ENCODE measurements at regions not wholly inside any gene's neighbourhood (a gene's known extent, or its start where the extent isn't known, plus 50 kb on each side); places are given as distances from the start of the nearest gene placed in this dataset.

DNA sequence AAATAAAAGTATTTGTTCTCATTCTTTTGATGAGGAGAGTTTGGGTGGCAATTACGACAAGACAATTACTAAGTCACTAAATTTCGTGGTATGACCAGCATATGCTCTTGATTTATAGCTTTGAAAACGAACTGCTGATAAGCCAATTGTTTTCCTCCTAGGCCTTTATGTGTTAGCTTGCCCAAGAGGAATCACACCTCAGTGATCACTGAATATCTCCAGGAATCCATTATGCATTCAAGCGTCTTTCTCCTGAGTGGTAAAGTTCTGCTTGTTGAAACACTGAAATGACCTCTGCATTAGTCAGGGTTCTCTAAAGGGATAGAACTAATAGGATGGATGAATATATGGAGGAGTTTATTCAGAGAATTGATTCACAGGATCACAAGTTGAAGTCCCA lies 677.7 kb upstream of the MEF2C start (continued):
- TF ChIP-seq, protein P1, sequence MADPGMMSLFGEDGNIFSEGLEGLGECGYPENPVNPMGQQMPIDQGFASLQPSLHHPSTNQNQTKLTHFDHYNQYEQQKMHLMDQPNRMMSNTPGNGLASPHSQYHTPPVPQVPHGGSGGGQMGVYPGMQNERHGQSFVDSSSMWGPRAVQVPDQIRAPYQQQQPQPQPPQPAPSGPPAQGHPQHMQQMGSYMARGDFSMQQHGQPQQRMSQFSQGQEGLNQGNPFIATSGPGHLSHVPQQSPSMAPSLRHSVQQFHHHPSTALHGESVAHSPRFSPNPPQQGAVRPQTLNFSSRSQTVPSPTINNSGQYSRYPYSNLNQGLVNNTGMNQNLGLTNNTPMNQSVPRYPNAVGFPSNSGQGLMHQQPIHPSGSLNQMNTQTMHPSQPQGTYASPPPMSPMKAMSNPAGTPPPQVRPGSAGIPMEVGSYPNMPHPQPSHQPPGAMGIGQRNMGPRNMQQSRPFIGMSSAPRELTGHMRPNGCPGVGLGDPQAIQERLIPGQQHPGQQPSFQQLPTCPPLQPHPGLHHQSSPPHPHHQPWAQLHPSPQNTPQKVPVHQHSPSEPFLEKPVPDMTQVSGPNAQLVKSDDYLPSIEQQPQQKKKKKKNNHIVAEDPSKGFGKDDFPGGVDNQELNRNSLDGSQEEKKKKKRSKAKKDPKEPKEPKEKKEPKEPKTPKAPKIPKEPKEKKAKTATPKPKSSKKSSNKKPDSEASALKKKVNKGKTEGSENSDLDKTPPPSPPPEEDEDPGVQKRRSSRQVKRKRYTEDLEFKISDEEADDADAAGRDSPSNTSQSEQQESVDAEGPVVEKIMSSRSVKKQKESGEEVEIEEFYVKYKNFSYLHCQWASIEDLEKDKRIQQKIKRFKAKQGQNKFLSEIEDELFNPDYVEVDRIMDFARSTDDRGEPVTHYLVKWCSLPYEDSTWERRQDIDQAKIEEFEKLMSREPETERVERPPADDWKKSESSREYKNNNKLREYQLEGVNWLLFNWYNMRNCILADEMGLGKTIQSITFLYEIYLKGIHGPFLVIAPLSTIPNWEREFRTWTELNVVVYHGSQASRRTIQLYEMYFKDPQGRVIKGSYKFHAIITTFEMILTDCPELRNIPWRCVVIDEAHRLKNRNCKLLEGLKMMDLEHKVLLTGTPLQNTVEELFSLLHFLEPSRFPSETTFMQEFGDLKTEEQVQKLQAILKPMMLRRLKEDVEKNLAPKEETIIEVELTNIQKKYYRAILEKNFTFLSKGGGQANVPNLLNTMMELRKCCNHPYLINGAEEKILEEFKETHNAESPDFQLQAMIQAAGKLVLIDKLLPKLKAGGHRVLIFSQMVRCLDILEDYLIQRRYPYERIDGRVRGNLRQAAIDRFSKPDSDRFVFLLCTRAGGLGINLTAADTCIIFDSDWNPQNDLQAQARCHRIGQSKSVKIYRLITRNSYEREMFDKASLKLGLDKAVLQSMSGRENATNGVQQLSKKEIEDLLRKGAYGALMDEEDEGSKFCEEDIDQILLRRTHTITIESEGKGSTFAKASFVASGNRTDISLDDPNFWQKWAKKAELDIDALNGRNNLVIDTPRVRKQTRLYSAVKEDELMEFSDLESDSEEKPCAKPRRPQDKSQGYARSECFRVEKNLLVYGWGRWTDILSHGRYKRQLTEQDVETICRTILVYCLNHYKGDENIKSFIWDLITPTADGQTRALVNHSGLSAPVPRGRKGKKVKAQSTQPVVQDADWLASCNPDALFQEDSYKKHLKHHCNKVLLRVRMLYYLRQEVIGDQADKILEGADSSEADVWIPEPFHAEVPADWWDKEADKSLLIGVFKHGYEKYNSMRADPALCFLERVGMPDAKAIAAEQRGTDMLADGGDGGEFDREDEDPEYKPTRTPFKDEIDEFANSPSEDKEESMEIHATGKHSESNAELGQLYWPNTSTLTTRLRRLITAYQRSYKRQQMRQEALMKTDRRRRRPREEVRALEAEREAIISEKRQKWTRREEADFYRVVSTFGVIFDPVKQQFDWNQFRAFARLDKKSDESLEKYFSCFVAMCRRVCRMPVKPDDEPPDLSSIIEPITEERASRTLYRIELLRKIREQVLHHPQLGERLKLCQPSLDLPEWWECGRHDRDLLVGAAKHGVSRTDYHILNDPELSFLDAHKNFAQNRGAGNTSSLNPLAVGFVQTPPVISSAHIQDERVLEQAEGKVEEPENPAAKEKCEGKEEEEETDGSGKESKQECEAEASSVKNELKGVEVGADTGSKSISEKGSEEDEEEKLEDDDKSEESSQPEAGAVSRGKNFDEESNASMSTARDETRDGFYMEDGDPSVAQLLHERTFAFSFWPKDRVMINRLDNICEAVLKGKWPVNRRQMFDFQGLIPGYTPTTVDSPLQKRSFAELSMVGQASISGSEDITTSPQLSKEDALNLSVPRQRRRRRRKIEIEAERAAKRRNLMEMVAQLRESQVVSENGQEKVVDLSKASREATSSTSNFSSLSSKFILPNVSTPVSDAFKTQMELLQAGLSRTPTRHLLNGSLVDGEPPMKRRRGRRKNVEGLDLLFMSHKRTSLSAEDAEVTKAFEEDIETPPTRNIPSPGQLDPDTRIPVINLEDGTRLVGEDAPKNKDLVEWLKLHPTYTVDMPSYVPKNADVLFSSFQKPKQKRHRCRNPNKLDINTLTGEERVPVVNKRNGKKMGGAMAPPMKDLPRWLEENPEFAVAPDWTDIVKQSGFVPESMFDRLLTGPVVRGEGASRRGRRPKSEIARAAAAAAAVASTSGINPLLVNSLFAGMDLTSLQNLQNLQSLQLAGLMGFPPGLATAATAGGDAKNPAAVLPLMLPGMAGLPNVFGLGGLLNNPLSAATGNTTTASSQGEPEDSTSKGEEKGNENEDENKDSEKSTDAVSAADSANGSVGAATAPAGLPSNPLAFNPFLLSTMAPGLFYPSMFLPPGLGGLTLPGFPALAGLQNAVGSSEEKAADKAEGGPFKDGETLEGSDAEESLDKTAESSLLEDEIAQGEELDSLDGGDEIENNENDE (IDR thresholded peaks at IDR 0.05; ENCODE audit: insufficient replicate concordance, low read length): no peak
- no peak for TF ChIP-seq HDAC6 (IDR thresholded peaks at IDR 0.05; ENCODE audit: low read depth, low read length)
- no peak for TF ChIP-seq CREB1 (IDR thresholded peaks at IDR 0.05)
- TF ChIP-seq, protein P2, sequence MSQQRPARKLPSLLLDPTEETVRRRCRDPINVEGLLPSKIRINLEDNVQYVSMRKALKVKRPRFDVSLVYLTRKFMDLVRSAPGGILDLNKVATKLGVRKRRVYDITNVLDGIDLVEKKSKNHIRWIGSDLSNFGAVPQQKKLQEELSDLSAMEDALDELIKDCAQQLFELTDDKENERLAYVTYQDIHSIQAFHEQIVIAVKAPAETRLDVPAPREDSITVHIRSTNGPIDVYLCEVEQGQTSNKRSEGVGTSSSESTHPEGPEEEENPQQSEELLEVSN (IDR thresholded peaks at IDR 0.05): no peak
- TF ChIP-seq FOSL1 (IDR thresholded peaks at IDR 0.05; ENCODE audit: insufficient read depth, low read depth, low read length): no peak
- no peak for TF ChIP-seq NRF1 (IDR thresholded peaks at IDR 0.05; ENCODE audit: low read depth, low read length)
- TF ChIP-seq SIRT6 (IDR thresholded peaks at IDR 0.05; ENCODE audit: low read length): no peak
- TF ChIP-seq GTF2F1 (IDR thresholded peaks at IDR 0.05; ENCODE audit: borderline replicate concordance, low read depth, low read length): no peak
